ENCODE measurements at regions not wholly inside any gene's neighbourhood (a gene's known extent, or its start where the extent isn't known, plus 50 kb on each side); places are given as distances from the start of the nearest gene placed in this dataset.

DNA sequence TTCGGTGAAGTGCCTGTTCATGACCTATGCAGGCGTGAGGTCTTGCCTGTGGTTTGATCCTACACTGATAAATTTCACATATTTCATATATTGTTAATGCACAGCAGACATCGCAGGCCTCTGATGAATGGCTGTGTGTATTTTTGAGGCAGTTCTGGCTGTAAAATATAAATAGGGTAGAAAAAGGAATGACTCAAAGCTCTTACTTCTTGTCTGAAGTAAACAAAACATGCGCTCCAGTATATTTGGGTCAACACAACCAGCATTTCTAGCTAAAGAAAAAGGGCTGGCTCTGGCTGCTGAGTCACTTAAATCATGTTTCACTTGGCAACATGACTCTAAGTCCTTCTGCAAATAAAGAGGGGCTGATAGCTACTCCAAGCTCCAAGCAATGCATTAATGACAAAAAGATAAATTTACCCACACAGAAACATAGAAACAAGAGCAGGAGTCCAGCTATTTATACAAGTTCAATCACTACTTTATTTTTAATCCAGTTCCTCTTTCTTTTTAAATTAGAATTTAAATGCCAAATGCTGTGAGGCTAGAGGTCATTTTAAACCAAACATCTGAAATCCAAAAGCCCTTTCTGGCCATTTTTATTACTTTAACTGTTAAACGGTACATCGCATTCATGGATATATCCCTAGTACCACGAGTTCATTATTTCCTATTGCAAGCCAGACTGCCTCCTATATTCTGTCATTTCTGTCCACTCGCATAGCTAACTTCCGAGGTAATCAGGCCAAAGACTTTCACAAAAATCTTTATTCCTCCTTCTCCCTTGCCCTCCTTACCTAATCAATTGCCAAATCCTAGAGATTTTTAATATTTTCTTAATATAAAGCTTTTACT lies 54.3 kb upstream of the TMCC3 start:
- DNase-seq: no peak
- no peak overlapping the region for H3K4me3 ChIP-seq
- no peaks in the 10 kb centered on the region for H3K9me3 ChIP-seq
- no peak overlapping the region for H3K27ac ChIP-seq
- 66 to 76% (median 72%) methylated on average over 9 of the region's 9 CpGs for WGBS, 5 donors
- peaks cover 2 to 42% (median 15%) of the 10 kb centered on the region in 6 donors for H3K4me1 ChIP-seq
- H3K27me3 ChIP-seq (replicated peaks in 1 of 7): no peaks in the 10 kb centered on the region
- H3K36me3 ChIP-seq: no peaks in the 10 kb centered on the region
- TF ChIP-seq POLR2A (IDR thresholded peaks at IDR 0.05) (no peak), POLR2AphosphoS5 (IDR thresholded peaks at IDR 0.05) (no peak)
- TF ChIP-seq, protein P1, sequence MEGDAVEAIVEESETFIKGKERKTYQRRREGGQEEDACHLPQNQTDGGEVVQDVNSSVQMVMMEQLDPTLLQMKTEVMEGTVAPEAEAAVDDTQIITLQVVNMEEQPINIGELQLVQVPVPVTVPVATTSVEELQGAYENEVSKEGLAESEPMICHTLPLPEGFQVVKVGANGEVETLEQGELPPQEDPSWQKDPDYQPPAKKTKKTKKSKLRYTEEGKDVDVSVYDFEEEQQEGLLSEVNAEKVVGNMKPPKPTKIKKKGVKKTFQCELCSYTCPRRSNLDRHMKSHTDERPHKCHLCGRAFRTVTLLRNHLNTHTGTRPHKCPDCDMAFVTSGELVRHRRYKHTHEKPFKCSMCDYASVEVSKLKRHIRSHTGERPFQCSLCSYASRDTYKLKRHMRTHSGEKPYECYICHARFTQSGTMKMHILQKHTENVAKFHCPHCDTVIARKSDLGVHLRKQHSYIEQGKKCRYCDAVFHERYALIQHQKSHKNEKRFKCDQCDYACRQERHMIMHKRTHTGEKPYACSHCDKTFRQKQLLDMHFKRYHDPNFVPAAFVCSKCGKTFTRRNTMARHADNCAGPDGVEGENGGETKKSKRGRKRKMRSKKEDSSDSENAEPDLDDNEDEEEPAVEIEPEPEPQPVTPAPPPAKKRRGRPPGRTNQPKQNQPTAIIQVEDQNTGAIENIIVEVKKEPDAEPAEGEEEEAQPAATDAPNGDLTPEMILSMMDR (IDR thresholded peaks at IDR 0.05 in 8 of 11, conservative IDR thresholded peaks at IDR 0.05 in 3 of 11): no peak
- intact Hi-C loops (cut with DNase I; ENCODE audit: low total_unique reads): no loop called here

DNA sequence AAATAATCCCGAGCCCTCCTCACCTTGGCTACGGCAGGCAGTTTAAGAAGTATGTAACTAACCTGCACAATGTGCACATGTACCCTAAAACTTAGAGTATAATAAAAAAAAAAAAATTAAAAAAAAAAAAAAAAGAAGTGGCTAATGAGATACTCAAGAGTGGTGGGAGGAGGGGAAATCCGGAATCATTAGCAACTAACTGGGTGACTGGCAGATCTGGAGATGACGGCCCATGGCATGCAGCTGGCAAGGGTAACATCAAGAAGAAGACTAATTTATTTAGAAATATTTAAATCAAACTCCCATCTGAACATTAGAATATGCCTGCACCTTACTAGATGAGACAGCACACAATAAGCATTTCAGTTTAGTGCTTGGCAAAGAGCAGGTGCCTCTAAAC lies 52.3 kb upstream of the TMCC3 start:
- intact Hi-C loops (cut with DNase I; ENCODE audit: low total_unique reads): no loop called here
- no peak for DNase-seq
- Histone ChIP-seq H3K27me3 (replicated peaks in 1 of 7) (no peaks in the 10 kb centered on the region), H3K4me1 (peaks cover 2 to 29% (median 10%) of the 10 kb centered on the region in 6 donors), H3K4me3 (no peak overlapping the region), H3K9me3 (no peaks in the 10 kb centered on the region), H3K36me3 (no peaks in the 10 kb centered on the region), H3K27ac (no peak overlapping the region)
- WGBS, 5 donors: 86 to 96% (median 95%) methylated on average over 4 of the region's 4 CpGs
- TF ChIP-seq POLR2AphosphoS5 (IDR thresholded peaks at IDR 0.05): no peak
- TF ChIP-seq, protein P1 (IDR thresholded peaks at IDR 0.05 in 8 of 11, conservative IDR thresholded peaks at IDR 0.05 in 3 of 11): no peak
- no peak for TF ChIP-seq POLR2A (IDR thresholded peaks at IDR 0.05)

DNA sequence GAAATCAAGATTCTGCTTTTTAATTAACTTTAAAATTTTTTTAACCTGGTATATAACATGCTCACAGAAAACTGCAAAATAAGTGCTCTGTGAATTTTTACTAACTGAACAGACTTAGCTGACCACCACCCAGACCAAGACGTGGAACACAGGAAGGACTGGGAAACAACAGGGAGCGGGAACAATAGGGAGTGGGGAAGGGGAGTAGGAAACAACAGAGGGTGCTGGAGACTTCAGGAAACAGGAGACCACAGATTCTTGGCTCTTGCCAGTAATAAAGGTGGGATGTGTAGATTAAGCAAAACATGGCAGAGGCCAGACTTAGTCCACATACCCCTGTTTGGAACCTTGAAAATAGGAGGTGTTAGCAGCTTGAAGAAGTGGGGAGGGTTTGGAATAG lies 51.4 kb upstream of the TMCC3 start:
- Histone ChIP-seq H3K36me3 (no peaks in the 10 kb centered on the region), H3K27ac (no peak overlapping the region), H3K9me3 (no peaks in the 10 kb centered on the region), H3K4me3 (no peak overlapping the region), H3K27me3 (replicated peaks in 1 of 7) (no peaks in the 10 kb centered on the region), H3K4me1 (peaks cover 2 to 25% (median 10%) of the 10 kb centered on the region in 6 donors)
- DNase-seq: no peak
- WGBS, 5 donors: 55 to 72% (median 66%) methylated on average over 2 of the region's 2 CpGs
- TF ChIP-seq, protein P1 (IDR thresholded peaks at IDR 0.05 in 8 of 11, conservative IDR thresholded peaks at IDR 0.05 in 3 of 11): no peak
- TF ChIP-seq POLR2A (IDR thresholded peaks at IDR 0.05): no peak
- no peak for TF ChIP-seq POLR2AphosphoS5 (IDR thresholded peaks at IDR 0.05)
- intact Hi-C loops (cut with DNase I; ENCODE audit: low total_unique reads): no loop called here

DNA sequence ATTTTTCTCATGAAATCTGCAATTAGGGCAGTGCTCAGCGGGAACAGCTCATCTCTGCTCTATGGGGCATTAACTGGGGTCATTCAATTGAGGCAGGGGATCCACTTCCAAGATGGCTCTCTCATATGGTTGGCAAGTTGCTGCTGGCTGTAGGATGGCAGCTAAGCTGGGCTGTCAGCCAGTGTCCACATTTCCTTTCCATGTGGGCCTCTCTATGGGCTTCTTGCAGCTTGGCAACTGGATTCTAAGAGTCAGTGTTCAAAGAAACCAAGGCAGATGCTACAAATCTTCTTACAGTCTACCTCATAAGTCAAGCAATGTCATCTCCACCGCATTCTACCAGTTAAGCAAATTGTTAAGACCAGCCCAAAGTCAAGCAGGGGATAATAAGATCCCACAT lies 50.3 kb upstream of the TMCC3 start:
- no peaks in the 10 kb centered on the region for H3K9me3 ChIP-seq
- no peak for DNase-seq
- TF ChIP-seq POLR2AphosphoS5 (IDR thresholded peaks at IDR 0.05): no peak
- TF ChIP-seq, protein P1 (IDR thresholded peaks at IDR 0.05 in 8 of 11, conservative IDR thresholded peaks at IDR 0.05 in 3 of 11): no peak
- TF ChIP-seq POLR2A (IDR thresholded peaks at IDR 0.05): no peak
- no peaks in the 10 kb centered on the region for H3K27me3 ChIP-seq (replicated peaks in 1 of 7)
- 68 to 97% (median 89%) methylated on average over 2 of the region's 2 CpGs for WGBS, 5 donors
- H3K36me3 ChIP-seq: no peaks in the 10 kb centered on the region
- no peak overlapping the region for H3K4me3 ChIP-seq
- intact Hi-C loops (cut with DNase I; ENCODE audit: low total_unique reads): no loop called here
- H3K4me1 ChIP-seq: peaks cover 2 to 16% (median 8%) of the 10 kb centered on the region in 6 donors
- H3K27ac ChIP-seq: no peak overlapping the region
